CD4-positive, alpha-beta T cell (primary cell): ENCODE measurements at regions not wholly inside any gene's neighbourhood (a gene's known extent, or its start where the extent isn't known, plus 50 kb on each side); places are given as distances from the start of the nearest gene placed in this dataset.
"Not testable (repeated sequence)": the region's sequence is repeated elsewhere in the genome, so short reads cannot be mapped to it uniquely, and the experiment has no call there.

Experiments used
- ATAC-seq: fragments of 200-7000 bp; cut with Tn5 transposase; one replicate; pipeline ENCODE4 v1.10.0; 2022; ENCODE audit warnings: mild to moderate bottlenecking; ENCODE audit not compliant: poor library complexity
- CTCF ChIA-PET: fragments of 350-600 bp; sonication (Branson Sonifier 250); formaldehyde crosslinking; loops from one replicate; lab custom pipeline; 2021; ENCODE audit warnings: antibody characterized with exemption, inconsistent platforms; lab: Charles Lee
- POLR2A ChIA-PET: fragments of 350-600 bp; sonication (Branson Sonifier 250); formaldehyde crosslinking; loops from one replicate; lab custom pipeline; 2021; ENCODE audit warnings: antibody characterized with exemption, inconsistent platforms; lab: Charles Lee
- DNase-seq, 14 experiments: peaks; one replicate each; pipeline ENCODE4 v3.0.0-alpha.2; 2013 to 2020; ENCODE audit warnings: mixed read lengths in 2 of 14
- H3K27ac ChIP-seq, 2 donors: one replicate each; pipeline versions ENCODE4 v1.5.1 to v1.7.0; 2013; ENCODE audit warnings: low read length in 2 of 2, low read depth in 1 of 2, mild to moderate bottlenecking in 1 of 2
- H3K27me3 ChIP-seq, 2 experiments: 1 replicate in 1 of 2; 2 replicates in 1 of 2; pipeline versions ENCODE4 v1.6.1 to v1.7.0; 2013; ENCODE audit warnings: low read length in 2 of 2, control low read depth in 1 of 2, mild to moderate bottlenecking in 1 of 2, moderate library complexity in 1 of 2; ENCODE audit not compliant: insufficient read depth in 2 of 2, control insufficient read depth in 1 of 2
- H3K36me3 ChIP-seq: one replicate; pipeline ENCODE4 v1.6.1; 2013; ENCODE audit warnings: low read length, control low read depth; ENCODE audit not compliant: insufficient read depth
- H3K4me1 ChIP-seq: one replicate; pipeline ENCODE4 v1.6.1; 2013; ENCODE audit warnings: low read length, control low read depth; ENCODE audit not compliant: insufficient read depth
- H3K4me3 ChIP-seq: one replicate; pipeline ENCODE4 v1.5.1; 2013; ENCODE audit warnings: mild to moderate bottlenecking, low read length, moderate library complexity
- H3K9me3 ChIP-seq, 2 experiments: 1 replicate in 1 of 2; 2 replicates in 1 of 2; pipeline versions ENCODE4 v1.6.1 to v1.7.0; 2013; ENCODE audit warnings: low read length in 2 of 2, mild to moderate bottlenecking in 2 of 2, control low read depth in 1 of 2, moderate library complexity in 1 of 2; ENCODE audit not compliant: control insufficient read depth in 1 of 2, insufficient read depth in 1 of 2
- H3K27ac Mint-ChIP-seq: one replicate; pipeline ENCODE4 v1.8.0; 2020; ENCODE audit warnings: mixed read lengths
- H3K27me3 Mint-ChIP-seq: one replicate; pipeline ENCODE4 v1.8.0; 2021; ENCODE audit warnings: mixed read lengths
- H3K36me3 Mint-ChIP-seq: one replicate; pipeline ENCODE4 v1.8.0; 2021; ENCODE audit warnings: low read depth, mixed read lengths
- H3K4me1 Mint-ChIP-seq: one replicate; pipeline ENCODE4 v1.8.0; 2021; ENCODE audit warnings: low read depth, mixed read lengths
- H3K4me3 Mint-ChIP-seq: one replicate; pipeline ENCODE4 v1.8.0; 2020; ENCODE audit warnings: mild to moderate bottlenecking, mixed read lengths
- H3K9me3 Mint-ChIP-seq: one replicate; pipeline ENCODE4 v1.8.0; 2020; ENCODE audit warnings: mixed read lengths
- intact Hi-C, 2 experiments: fragments of 100-400 bp; cut with DNase I in 1 of 2; cut with micrococcal nuclease in 1 of 2; formaldehyde crosslinking; loops; one replicate each; pipeline versions ENCODE4 v1.15.1 to v1.9.0; 2023 to 2025; cut with DNase I, micrococcal nuclease
- TF ChIP-seq, protein P1 (sequence below): fragments of 200-600 bp; IDR thresholded peaks from one replicate; pipeline ENCODE4 v1.8.0; 2022; ENCODE audit warnings: antibody characterized with exemption, mild to moderate bottlenecking

DNA sequence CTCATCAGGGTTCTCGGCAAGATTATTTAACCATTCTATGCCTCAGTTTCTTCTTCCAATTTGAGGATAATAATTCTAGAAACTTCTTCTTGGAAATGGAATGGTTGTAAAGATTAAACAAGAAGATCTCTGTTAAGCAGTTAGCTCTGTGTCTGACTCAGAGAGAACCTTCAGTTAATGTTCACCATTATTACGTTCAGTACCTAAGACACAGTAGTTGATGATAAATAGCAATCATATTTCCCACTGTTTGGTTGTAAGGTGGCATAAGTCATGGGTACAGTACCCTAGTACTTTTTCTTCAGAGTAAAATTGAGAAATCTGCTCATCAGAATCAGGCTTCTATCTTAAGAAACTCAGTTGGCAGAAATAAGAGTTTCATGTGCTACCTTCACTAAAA lies 366.5 kb upstream of the BOD1L1 start:
- intact Hi-C loops: no loop called here
- Mint-ChIP-seq H3K27me3 (no peaks in the 10 kb centered on the region), H3K27ac (no peak overlapping the region), H3K36me3 (no peaks in the 10 kb centered on the region), H3K9me3 (no peaks in the 10 kb centered on the region), H3K4me1 (no peaks in the 10 kb centered on the region), H3K4me3 (no peak overlapping the region)
- H3K27ac ChIP-seq: no peak overlapping the region
- ChIA-PET POLR2A (no interaction called here), CTCF (no interaction called here)
- ATAC-seq (no peak), DNase-seq (no peak)
- peaks cover 0 to 2% of the 10 kb centered on the region in 2 experiments for H3K9me3 ChIP-seq
- H3K27me3 ChIP-seq: no peaks in the 10 kb centered on the region
- H3K4me3 ChIP-seq: no peak overlapping the region
- TF ChIP-seq, protein P1, sequence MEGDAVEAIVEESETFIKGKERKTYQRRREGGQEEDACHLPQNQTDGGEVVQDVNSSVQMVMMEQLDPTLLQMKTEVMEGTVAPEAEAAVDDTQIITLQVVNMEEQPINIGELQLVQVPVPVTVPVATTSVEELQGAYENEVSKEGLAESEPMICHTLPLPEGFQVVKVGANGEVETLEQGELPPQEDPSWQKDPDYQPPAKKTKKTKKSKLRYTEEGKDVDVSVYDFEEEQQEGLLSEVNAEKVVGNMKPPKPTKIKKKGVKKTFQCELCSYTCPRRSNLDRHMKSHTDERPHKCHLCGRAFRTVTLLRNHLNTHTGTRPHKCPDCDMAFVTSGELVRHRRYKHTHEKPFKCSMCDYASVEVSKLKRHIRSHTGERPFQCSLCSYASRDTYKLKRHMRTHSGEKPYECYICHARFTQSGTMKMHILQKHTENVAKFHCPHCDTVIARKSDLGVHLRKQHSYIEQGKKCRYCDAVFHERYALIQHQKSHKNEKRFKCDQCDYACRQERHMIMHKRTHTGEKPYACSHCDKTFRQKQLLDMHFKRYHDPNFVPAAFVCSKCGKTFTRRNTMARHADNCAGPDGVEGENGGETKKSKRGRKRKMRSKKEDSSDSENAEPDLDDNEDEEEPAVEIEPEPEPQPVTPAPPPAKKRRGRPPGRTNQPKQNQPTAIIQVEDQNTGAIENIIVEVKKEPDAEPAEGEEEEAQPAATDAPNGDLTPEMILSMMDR: no peak
- H3K4me1 ChIP-seq: no peaks in the 10 kb centered on the region
- H3K36me3 ChIP-seq: no peaks in the 10 kb centered on the region

DNA sequence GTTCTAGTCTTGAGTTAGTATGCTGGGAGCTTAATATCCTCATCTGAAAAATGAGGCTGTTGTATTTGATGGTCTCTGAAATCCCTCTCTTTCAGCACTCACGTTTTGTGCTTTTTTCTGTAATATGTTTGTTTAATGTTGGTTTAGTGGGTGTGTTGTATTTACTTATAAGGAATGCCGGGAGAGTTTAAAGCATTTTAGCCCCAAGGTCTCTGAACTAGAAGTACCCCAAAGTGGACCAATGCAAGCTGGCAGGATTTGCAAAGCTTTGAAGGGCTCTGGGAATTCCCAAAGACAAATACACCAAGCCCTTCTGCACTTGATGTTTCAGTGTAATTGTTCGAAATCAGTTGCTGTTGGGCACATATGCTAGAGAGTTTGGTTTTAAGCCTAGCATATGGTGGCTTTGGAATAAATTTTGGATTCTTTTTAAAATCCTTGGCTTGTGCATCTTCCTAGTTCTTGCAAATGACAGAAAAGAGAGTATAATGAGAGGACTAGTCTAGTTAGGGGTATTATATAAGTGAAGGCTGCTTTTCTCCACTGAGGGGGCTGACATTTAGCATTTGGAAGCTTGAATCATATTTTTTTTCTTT lies 371.4 kb upstream of the BOD1L1 start:
- no peak overlapping the region for H3K4me3 ChIP-seq
- H3K9me3 ChIP-seq: peaks cover 8 to 10% of the 10 kb centered on the region in 2 experiments
- Mint-ChIP-seq H3K9me3 (peaks cover 15% of the 10 kb centered on the region), H3K27me3 (no peaks in the 10 kb centered on the region), H3K36me3 (no peaks in the 10 kb centered on the region), H3K4me1 (no peaks in the 10 kb centered on the region), H3K27ac (no peak overlapping the region), H3K4me3 (no peak overlapping the region)
- H3K27ac ChIP-seq: no peak overlapping the region
- no peak for ATAC-seq
- CTCF ChIA-PET: no interaction called here
- no peaks in the 10 kb centered on the region for H3K36me3 ChIP-seq
- no peaks in the 10 kb centered on the region for H3K4me1 ChIP-seq
- no peaks in the 10 kb centered on the region for H3K27me3 ChIP-seq
- DNase-seq: no peak
- TF ChIP-seq, protein P1: no peak
- intact Hi-C loops: no loop called here
- POLR2A ChIA-PET: no interaction called here

DNA sequence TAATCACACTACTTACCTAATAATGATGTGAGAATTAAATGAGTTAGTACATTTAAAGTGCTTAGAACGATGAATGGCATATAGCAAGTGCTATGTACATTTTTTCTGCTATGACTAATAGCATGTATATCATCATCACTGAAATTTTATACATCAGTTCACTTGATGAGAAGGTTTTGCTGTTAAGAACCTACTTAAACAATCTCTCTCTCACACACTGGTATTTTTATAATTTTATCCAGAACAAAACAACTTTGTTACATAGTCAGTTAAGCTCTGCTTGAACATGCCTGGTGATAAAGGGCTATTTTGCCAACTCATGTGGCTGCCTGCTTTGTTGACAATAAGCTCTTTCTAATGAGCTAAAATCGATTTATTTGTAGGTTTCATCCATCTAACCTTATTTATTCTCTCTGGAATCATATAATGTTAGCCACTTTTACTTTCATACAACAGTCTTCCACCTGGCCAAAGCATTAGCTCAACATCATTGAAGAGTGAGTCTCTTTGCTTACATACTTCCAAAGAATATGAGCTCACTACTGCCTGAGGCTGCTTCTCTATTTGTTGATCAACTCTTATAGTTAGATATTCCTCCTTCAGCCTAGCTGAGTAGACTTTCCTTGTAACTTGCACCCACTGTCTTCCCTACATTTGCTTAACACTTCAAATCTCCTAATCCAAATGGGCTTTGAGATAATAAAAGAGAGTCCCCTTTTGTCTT lies 372.7 kb upstream of the BOD1L1 start:
- H3K36me3 Mint-ChIP-seq: no peaks in the 10 kb centered on the region
- H3K27ac ChIP-seq: no peak overlapping the region
- H3K4me3 Mint-ChIP-seq: no peak overlapping the region
- DNase-seq: no peak
- no peak overlapping the region for H3K4me3 ChIP-seq
- H3K27me3 Mint-ChIP-seq: no peaks in the 10 kb centered on the region
- no peaks in the 10 kb centered on the region for H3K36me3 ChIP-seq
- POLR2A ChIA-PET: no interaction called here
- peaks cover 8 to 10% of the 10 kb centered on the region in 2 experiments for H3K9me3 ChIP-seq
- TF ChIP-seq, protein P1: no peak
- H3K9me3 Mint-ChIP-seq: peaks cover 16% of the 10 kb centered on the region
- ATAC-seq: no peak
- H3K27me3 ChIP-seq: no peaks in the 10 kb centered on the region
- no peaks in the 10 kb centered on the region for H3K4me1 Mint-ChIP-seq
- H3K27ac Mint-ChIP-seq: no peak overlapping the region
- CTCF ChIA-PET: no interaction called here
- no peaks in the 10 kb centered on the region for H3K4me1 ChIP-seq
- intact Hi-C loops: no loop called here

DNA sequence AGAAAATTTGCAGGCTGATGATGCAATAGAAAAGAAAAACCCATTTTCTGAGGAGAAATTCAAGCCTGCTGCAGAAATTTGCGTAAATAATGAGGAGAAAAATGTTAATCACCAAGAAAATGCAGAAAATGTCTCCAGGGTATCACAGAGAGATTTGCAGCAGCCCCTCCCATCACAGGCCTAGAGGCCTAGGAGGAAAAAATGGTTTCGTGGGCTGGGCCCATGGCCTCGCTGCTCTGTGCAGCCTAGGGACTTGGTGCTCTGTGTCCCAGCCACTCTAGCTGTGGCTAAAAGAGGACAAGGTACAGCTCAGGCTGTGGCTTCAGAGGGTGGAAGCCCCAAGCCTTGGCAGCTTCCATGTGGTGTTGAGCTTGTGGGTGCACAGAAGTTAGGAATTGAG lies 374.8 kb upstream of the BOD1L1 start:
- peaks cover 16% of the 10 kb centered on the region for H3K9me3 Mint-ChIP-seq
- H3K4me1 Mint-ChIP-seq, H3K4me3 ChIP-seq, H3K36me3 Mint-ChIP-seq, DNase-seq, H3K27me3 ChIP-seq, H3K27ac ChIP-seq, CTCF ChIA-PET, H3K27me3 Mint-ChIP-seq, H3K27ac Mint-ChIP-seq, POLR2A ChIA-PET, ATAC-seq, H3K9me3 ChIP-seq, H3K36me3 ChIP-seq, H3K4me1 ChIP-seq, H3K4me3 Mint-ChIP-seq, intact Hi-C loops: not testable (repeated sequence)
